Omental fat pad (tissue), 3 donors: ENCODE measurements at regions not wholly inside any gene's neighbourhood (a gene's known extent, or its start where the extent isn't known, plus 50 kb on each side); places are given as distances from the start of the nearest gene placed in this dataset.
"Not testable (repeated sequence)": the region's sequence is repeated elsewhere in the genome, so short reads cannot be mapped to it uniquely, and the experiment has no call there.

Source experiments
- ATAC-seq: fragments of 150-250 bp; one replicate; pipeline ENCODE4 v1.9.1; 2016; ENCODE audit warnings: mild to moderate bottlenecking, moderate library complexity; ENCODE audit not compliant: low FRiP score
- DNase-seq: peaks from one replicate; pipeline ENCODE4 v3.0.0-alpha.2; 2019; ENCODE audit warnings: low spot score
- CTCF ChIP-seq, 3 donors: fragments of 450-650 bp; IDR thresholded peaks; one replicate each; pipeline ENCODE4 v1.5.1; 2016 to 2017; ENCODE audit warnings: antibody characterized with exemption in 3 of 3, mild to moderate bottlenecking in 3 of 3, moderate library complexity in 2 of 3

GRCh38 chr2:44060990-44061389 lies 65.2 kb upstream of the LRPPRC start:
- no peak for ATAC-seq
- DNase-seq: no peak
- no peak for TF ChIP-seq CTCF (IDR thresholded peaks at IDR 0.05)

- ATAC-seq: no peak
These were observed 65.7 kb upstream of the LRPPRC start for GRCh38 chr2:44061469-44061868.

GRCh38 chr2:44061876-44062275 lies 66.1 kb upstream of the LRPPRC start:
- no peak for DNase-seq
- TF ChIP-seq CTCF (IDR thresholded peaks at IDR 0.05): no peak
- ATAC-seq: no peak

More at GRCh38 chr2:44061469-44061868, 65.7 kb upstream of the LRPPRC start:
- DNase-seq: no peak
- no peak for TF ChIP-seq CTCF (IDR thresholded peaks at IDR 0.05)

DNA sequence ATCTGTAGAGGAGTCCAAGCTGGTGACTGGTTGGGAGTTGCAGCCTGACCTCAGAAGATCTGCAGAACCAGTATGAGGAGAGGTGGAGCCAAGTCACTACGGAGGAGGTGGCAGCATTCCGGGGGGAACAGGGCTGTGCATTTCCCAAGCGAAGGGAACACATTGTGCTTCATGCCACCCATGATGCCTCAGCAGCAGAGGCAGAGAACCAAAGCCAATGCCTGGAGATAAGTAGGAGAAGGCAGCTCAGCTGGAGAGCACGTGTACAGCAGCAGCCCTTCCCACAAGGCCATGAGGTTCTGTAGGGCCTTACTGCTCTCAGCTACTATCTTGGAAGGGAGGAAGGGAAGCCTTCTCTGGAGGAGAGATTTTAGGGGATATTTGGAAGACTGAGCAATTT lies 67.2 kb upstream of the LRPPRC start:
- TF ChIP-seq CTCF (IDR thresholded peaks at IDR 0.05): no peak
- DNase-seq: no peak
- ATAC-seq: no peak

DNA sequence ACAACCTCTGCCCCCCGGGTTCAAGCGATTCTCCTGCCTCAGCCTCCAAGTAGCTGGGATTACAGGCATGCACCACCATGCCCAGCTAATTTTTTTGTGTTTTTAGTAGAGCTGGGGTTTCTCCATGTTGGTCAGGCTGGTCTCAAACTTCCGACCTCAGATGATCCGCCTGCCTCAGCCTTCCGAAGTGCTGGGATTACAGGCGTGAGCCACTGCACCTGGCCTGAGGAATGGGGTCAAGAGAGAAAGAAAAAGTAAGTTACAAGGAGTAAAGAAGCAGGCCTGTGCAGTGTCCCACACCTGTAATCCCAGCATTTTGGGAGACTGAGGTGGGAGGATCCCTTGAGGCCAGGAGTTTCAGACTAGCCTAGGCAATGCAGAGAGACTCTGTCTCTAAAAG lies 68.5 kb upstream of the LRPPRC start:
- not testable (repeated sequence) for ATAC-seq, DNase-seq

DNA sequence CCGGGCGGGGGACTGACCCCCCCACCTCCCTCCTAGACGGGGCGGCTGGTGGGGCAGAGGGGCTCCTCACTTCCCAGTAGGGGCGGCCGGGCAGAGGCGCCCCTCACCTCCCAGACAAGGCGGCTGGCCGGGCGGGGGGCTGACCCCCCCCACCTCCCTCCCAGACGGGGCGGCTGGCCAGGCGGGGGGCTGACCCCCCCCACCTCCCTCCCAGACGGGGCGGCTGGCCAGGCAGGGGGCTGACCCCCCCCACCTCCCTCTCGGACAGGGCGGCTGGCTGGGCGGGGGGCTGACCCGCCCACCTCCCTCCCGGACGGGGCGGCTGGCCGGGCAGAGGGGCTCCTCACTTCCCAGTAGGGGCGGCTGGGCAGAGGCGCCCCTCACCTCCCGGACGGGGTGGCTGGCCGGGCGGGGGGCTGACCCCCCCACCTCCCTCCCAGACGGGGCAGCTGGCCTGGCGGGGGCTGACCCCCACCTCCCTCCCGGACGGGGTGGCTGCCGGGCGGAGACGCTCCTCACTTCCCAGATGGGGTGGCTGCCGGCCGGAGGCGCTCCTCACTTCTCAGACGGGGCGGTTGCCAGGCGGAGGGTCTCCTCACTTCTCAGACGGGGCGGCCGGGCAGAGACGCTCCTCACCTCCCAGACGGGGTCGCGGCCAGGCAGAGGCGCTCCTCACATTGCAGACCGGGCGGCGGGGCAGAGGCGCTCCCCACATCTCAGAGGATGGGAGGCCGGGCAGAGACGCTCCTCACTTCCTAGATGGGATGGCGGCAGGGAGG lies 71.4 kb upstream of the LRPPRC start:
- not testable (repeated sequence) for DNase-seq, ATAC-seq

- not testable (repeated sequence) for ATAC-seq, DNase-seq
These were observed 72.0 kb upstream of the LRPPRC start for GRCh38 chr2:44067791-44068181.

- TF ChIP-seq CTCF (IDR thresholded peaks at IDR 0.05): no peak
- DNase-seq (no peak), ATAC-seq (no peak)
These were observed 75.8 kb upstream of the LRPPRC start for GRCh38 chr2:44071454-44072046.

DNA sequence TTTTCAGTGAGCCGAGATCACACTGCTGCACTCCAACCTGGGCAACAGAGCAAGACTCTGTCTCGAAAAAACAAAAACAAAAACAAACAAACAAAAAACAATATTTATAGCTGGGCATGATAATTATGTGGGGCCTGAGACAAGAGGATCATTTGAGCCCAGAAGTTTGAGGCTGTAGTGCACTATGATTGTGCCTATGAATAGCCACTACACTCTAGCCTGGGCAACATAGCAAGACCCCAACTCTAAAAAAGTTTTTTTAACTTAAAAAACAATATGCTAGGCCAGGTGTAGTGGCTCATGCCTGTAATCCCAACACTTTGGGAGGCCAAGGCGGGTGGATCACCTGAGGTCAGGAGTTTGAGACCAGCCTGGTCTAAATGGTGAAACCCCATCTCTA lies 77.9 kb upstream of the LRPPRC start:
- DNase-seq, ATAC-seq: not testable (repeated sequence)

- not testable (repeated sequence) for ATAC-seq, DNase-seq
These were observed 79.0 kb upstream of the LRPPRC start for GRCh38 chr2:44074795-44075194.
